Activated naive CD8-positive, alpha-beta T cell treated with anti-CD3 and anti-CD28 coated beads for 36 hours (primary cell): ENCODE measurements at regions not wholly inside any gene's neighbourhood (a gene's known extent, or its start where the extent isn't known, plus 50 kb on each side); places are given as distances from the start of the nearest gene placed in this dataset.
"Not testable (repeated sequence)": the region's sequence is repeated elsewhere in the genome, so short reads cannot be mapped to it uniquely, and the experiment has no call there.

Experiments used
- DNase-seq: peaks from one replicate; pipeline ENCODE4 v3.0.0; 2021
- H3K27ac Mint-ChIP-seq: one replicate; pipeline ENCODE4 v1.8.0; 2022; ENCODE audit warnings: mild to moderate bottlenecking, moderate library complexity, mixed read lengths
- H3K27me3 Mint-ChIP-seq: one replicate; pipeline ENCODE4 v1.8.0; 2022; ENCODE audit warnings: mild to moderate bottlenecking, mixed read lengths
- H3K36me3 Mint-ChIP-seq: one replicate; pipeline ENCODE4 v1.8.0; 2021; ENCODE audit warnings: mild to moderate bottlenecking, mixed read lengths
- H3K4me1 Mint-ChIP-seq: one replicate; pipeline ENCODE4 v1.8.0; 2021; ENCODE audit warnings: mixed read lengths
- H3K4me3 Mint-ChIP-seq: one replicate; pipeline ENCODE4 v1.8.0; 2022; ENCODE audit warnings: mild to moderate bottlenecking, moderate library complexity, mixed read lengths
- H3K9me3 Mint-ChIP-seq: one replicate; pipeline ENCODE4 v1.8.0; 2022; ENCODE audit warnings: mixed read lengths

GRCh38 chr2:225282858-225283710 is 116.4 kb upstream of the NYAP2 start:
- Mint-ChIP-seq H3K27me3 (no peaks in the 10 kb centered on the region), H3K9me3 (no peaks in the 10 kb centered on the region), H3K4me1 (no peaks in the 10 kb centered on the region), H3K36me3 (peaks cover 2% of the 10 kb centered on the region), H3K4me3 (no peak overlapping the region), H3K27ac (no peak overlapping the region)
- DNase-seq = no peak

GRCh38 chr2:225276207-225276606 is 123.3 kb upstream of the NYAP2 start:
- Mint-ChIP-seq H3K9me3 (peaks cover 17% of the 10 kb centered on the region), H3K4me1 (no peaks in the 10 kb centered on the region), H3K27ac (no peak overlapping the region), H3K36me3 (peaks cover 5% of the 10 kb centered on the region), H3K27me3 (no peaks in the 10 kb centered on the region), H3K4me3 (no peak overlapping the region)
- no peak for DNase-seq

- H3K36me3 Mint-ChIP-seq = peaks cover 3% of the 10 kb centered on the region
- H3K4me1 Mint-ChIP-seq = peaks cover 4% of the 10 kb centered on the region
- no peak overlapping the region for H3K27ac Mint-ChIP-seq
- no peaks in the 10 kb centered on the region for H3K27me3 Mint-ChIP-seq
- peaks cover 17% of the 10 kb centered on the region for H3K9me3 Mint-ChIP-seq
- H3K4me3 Mint-ChIP-seq = no peak overlapping the region
- DNase-seq = no peak
Observed at GRCh38 chr2:225275443-225275842, 124.1 kb upstream of the NYAP2 start.

GRCh38 chr2:225274751-225275150 is 124.8 kb upstream of the NYAP2 start:
- H3K27me3 Mint-ChIP-seq = no peaks in the 10 kb centered on the region
- peaks cover 17% of the 10 kb centered on the region for H3K9me3 Mint-ChIP-seq
- H3K4me3 Mint-ChIP-seq = no peak overlapping the region
- no peak for DNase-seq
- H3K4me1 Mint-ChIP-seq = peaks cover 4% of the 10 kb centered on the region
- no peak overlapping the region for H3K27ac Mint-ChIP-seq
- peaks cover 3% of the 10 kb centered on the region for H3K36me3 Mint-ChIP-seq

- Mint-ChIP-seq H3K4me1 (peaks cover 4% of the 10 kb centered on the region), H3K9me3 (peaks cover 10% of the 10 kb centered on the region), H3K36me3 (no peaks in the 10 kb centered on the region), H3K27me3 (no peaks in the 10 kb centered on the region), H3K4me3 (no peak overlapping the region), H3K27ac (no peak overlapping the region)
- no peak for DNase-seq
Observed at GRCh38 chr2:225272173-225272572, 127.3 kb upstream of the NYAP2 start.

GRCh38 chr2:225270861-225271260 is 128.6 kb upstream of the NYAP2 start:
- H3K27me3 Mint-ChIP-seq = no peaks in the 10 kb centered on the region
- peak; percentile 14 for DNase-seq
- no peak overlapping the region for H3K27ac Mint-ChIP-seq
- H3K4me3 Mint-ChIP-seq = no peak overlapping the region
- H3K4me1 Mint-ChIP-seq = peaks cover 4% of the 10 kb centered on the region
- no peaks in the 10 kb centered on the region for H3K36me3 Mint-ChIP-seq
- H3K9me3 Mint-ChIP-seq = peaks cover 3% of the 10 kb centered on the region

- Mint-ChIP-seq H3K9me3 (no peaks in the 10 kb centered on the region), H3K4me1 (peaks cover 4% of the 10 kb centered on the region), H3K36me3 (no peaks in the 10 kb centered on the region), H3K27me3 (no peaks in the 10 kb centered on the region), H3K27ac (no peak overlapping the region), H3K4me3 (no peak overlapping the region)
- DNase-seq = no peak
Observed at GRCh38 chr2:225270053-225270452, 129.5 kb upstream of the NYAP2 start.

- Mint-ChIP-seq H3K9me3 (peaks cover 5% of the 10 kb centered on the region), H3K27ac (no peak overlapping the region), H3K4me3 (no peak overlapping the region), H3K36me3 (no peaks in the 10 kb centered on the region), H3K4me1 (no peaks in the 10 kb centered on the region), H3K27me3 (no peaks in the 10 kb centered on the region)
- DNase-seq = no peak
Observed at GRCh38 chr2:225254363-225254762, 145.1 kb upstream of the NYAP2 start.

- no peaks in the 10 kb centered on the region for H3K9me3 Mint-ChIP-seq
- H3K27ac Mint-ChIP-seq = no peak overlapping the region
- no peak overlapping the region for H3K4me3 Mint-ChIP-seq
- DNase-seq = no peak
- no peaks in the 10 kb centered on the region for H3K36me3 Mint-ChIP-seq
- no peaks in the 10 kb centered on the region for H3K4me1 Mint-ChIP-seq
- H3K27me3 Mint-ChIP-seq = no peaks in the 10 kb centered on the region
Observed at GRCh38 chr2:225244933-225245332, 154.6 kb upstream of the NYAP2 start.

GRCh38 chr2:225236769-225237323 is 162.7 kb upstream of the NYAP2 start:
- Mint-ChIP-seq H3K4me3 (no peak overlapping the region), H3K9me3 (peaks cover 7% of the 10 kb centered on the region), H3K4me1 (no peaks in the 10 kb centered on the region), H3K36me3 (no peaks in the 10 kb centered on the region), H3K27ac (no peak overlapping the region), H3K27me3 (no peaks in the 10 kb centered on the region)
- no peak for DNase-seq

GRCh38 chr2:225233234-225233633 is 166.3 kb upstream of the NYAP2 start:
- Mint-ChIP-seq H3K9me3 (peaks cover 7% of the 10 kb centered on the region), H3K27ac (no peak overlapping the region), H3K4me1 (no peaks in the 10 kb centered on the region), H3K36me3 (no peaks in the 10 kb centered on the region), H3K4me3 (no peak overlapping the region), H3K27me3 (no peaks in the 10 kb centered on the region)
- DNase-seq = no peak

GRCh38 chr2:225231900-225232299 is 167.6 kb upstream of the NYAP2 start:
- Mint-ChIP-seq H3K4me1 (no peaks in the 10 kb centered on the region), H3K4me3 (no peak overlapping the region), H3K9me3 (no peaks in the 10 kb centered on the region), H3K27ac (no peak overlapping the region), H3K36me3 (no peaks in the 10 kb centered on the region), H3K27me3 (no peaks in the 10 kb centered on the region)
- no peak for DNase-seq

- not testable (repeated sequence) for H3K27me3 Mint-ChIP-seq, H3K4me1 Mint-ChIP-seq, H3K36me3 Mint-ChIP-seq, DNase-seq, H3K9me3 Mint-ChIP-seq, H3K27ac Mint-ChIP-seq, H3K4me3 Mint-ChIP-seq
Observed at GRCh38 chr2:225229346-225229745, 170.2 kb upstream of the NYAP2 start.

GRCh38 chr2:225226441-225226840 is 173.1 kb upstream of the NYAP2 start:
- Mint-ChIP-seq H3K27ac (no peak overlapping the region), H3K27me3 (no peaks in the 10 kb centered on the region), H3K36me3 (no peaks in the 10 kb centered on the region), H3K4me3 (no peak overlapping the region), H3K4me1 (no peaks in the 10 kb centered on the region), H3K9me3 (no peaks in the 10 kb centered on the region)
- DNase-seq = no peak

GRCh38 chr2:225223301-225223700 is 176.2 kb upstream of the NYAP2 start:
- Mint-ChIP-seq H3K4me1 (no peaks in the 10 kb centered on the region), H3K27ac (no peak overlapping the region), H3K9me3 (peaks cover 3% of the 10 kb centered on the region), H3K27me3 (no peaks in the 10 kb centered on the region), H3K36me3 (no peaks in the 10 kb centered on the region), H3K4me3 (no peak overlapping the region)
- DNase-seq = no peak

GRCh38 chr2:225207471-225207870 is 165.2 kb upstream of the DOCK10 start:
- H3K36me3 Mint-ChIP-seq = peaks cover 1% of the 10 kb centered on the region
- H3K27me3 Mint-ChIP-seq = peaks cover 10% of the 10 kb centered on the region
- H3K9me3 Mint-ChIP-seq = no peaks in the 10 kb centered on the region
- H3K4me1 Mint-ChIP-seq = no peaks in the 10 kb centered on the region
- no peak overlapping the region for H3K4me3 Mint-ChIP-seq
- no peak for DNase-seq
- H3K27ac Mint-ChIP-seq = no peak overlapping the region
